GM12875 (cell line): ENCODE measurements at regions not wholly inside any gene's neighbourhood (a gene's known extent, or its start where the extent isn't known, plus 50 kb on each side); places are given as distances from the start of the nearest gene placed in this dataset.

Experiments
- H3K4me3 ChIP-seq: one replicate; pipeline ENCODE4 v1.5.1; 2011; ENCODE audit warnings: low read depth, low read length, control low read depth
- TF ChIP-seq, protein P1 (sequence below): IDR thresholded peaks from 2 replicates; pipeline ENCODE4 v1.5.1; 2011; ENCODE audit warnings: low read depth, mild to moderate bottlenecking, control low read depth, inconsistent platforms, low read length, moderate library complexity, borderline replicate concordance; ENCODE audit not compliant: insufficient read depth

- no peak overlapping the region for H3K4me3 ChIP-seq
- TF ChIP-seq, protein P1, sequence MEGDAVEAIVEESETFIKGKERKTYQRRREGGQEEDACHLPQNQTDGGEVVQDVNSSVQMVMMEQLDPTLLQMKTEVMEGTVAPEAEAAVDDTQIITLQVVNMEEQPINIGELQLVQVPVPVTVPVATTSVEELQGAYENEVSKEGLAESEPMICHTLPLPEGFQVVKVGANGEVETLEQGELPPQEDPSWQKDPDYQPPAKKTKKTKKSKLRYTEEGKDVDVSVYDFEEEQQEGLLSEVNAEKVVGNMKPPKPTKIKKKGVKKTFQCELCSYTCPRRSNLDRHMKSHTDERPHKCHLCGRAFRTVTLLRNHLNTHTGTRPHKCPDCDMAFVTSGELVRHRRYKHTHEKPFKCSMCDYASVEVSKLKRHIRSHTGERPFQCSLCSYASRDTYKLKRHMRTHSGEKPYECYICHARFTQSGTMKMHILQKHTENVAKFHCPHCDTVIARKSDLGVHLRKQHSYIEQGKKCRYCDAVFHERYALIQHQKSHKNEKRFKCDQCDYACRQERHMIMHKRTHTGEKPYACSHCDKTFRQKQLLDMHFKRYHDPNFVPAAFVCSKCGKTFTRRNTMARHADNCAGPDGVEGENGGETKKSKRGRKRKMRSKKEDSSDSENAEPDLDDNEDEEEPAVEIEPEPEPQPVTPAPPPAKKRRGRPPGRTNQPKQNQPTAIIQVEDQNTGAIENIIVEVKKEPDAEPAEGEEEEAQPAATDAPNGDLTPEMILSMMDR: no peak
Observed at GRCh38 chr2:37836270-37836669, 88.8 kb upstream of the RMDN2 start.

DNA sequence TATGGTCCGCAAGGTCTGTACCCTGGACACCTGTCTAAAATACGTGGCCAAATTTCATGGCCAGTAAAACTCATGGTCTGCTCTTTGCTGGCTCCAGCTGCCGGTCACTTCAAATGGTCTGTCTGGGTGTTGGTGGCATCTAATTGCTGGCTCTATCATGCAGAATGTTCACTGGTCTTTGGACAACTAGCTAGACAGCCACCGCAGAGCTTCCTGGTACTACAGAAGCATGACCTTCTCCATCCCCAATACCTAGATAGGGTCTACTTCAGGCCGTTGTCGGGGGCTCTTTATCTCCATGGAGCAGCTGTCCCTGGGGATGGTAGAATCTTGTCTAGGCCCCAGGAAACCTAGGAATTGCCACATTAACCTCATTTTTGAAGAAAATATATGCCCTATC lies 88.4 kb upstream of the RMDN2 start:
- H3K4me3 ChIP-seq: no peak overlapping the region
- TF ChIP-seq, protein P1: no peak

- TF ChIP-seq, protein P1: no peak
Observed at GRCh38 chr2:37837628-37838328, 87.3 kb upstream of the RMDN2 start.

DNA sequence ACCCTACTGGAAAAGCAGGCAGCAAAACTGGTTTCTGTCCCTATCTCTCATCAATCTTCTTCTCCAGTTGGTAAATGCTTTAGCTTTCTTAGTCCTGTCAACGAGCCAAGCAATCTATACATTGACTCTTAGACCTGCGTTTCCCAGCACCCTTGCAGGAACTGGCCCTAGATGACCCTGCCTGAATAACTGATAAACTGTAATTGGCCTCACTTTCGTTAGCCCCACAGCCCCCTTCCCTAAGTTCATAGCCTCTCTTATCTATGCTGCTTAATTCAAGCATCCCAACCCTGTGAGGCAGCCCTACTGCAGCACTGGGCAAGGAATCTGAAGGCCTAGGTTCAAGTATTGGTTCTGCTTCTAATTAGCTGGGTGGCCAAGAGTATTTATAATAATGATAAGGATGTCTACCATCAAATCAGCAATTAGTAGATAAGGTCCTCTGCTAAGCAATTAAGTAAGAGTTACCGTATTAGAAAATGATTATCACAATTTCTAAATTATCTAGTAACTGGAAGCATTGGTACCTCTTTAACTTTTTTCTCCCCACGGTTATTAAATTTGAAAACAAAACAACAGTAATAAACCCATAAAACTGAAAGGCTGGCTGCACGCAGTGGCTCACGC lies 86.4 kb upstream of the RMDN2 start:
- TF ChIP-seq, protein P1: no peak
- H3K4me3 ChIP-seq: no peak overlapping the region

More at GRCh38 chr2:37837628-37838328, 87.3 kb upstream of the RMDN2 start:
- H3K4me3 ChIP-seq: no peak overlapping the region

- TF ChIP-seq, protein P1: no peak
- no peak overlapping the region for H3K4me3 ChIP-seq
Observed at GRCh38 chr2:37839991-37840390, 85.1 kb upstream of the RMDN2 start.

DNA sequence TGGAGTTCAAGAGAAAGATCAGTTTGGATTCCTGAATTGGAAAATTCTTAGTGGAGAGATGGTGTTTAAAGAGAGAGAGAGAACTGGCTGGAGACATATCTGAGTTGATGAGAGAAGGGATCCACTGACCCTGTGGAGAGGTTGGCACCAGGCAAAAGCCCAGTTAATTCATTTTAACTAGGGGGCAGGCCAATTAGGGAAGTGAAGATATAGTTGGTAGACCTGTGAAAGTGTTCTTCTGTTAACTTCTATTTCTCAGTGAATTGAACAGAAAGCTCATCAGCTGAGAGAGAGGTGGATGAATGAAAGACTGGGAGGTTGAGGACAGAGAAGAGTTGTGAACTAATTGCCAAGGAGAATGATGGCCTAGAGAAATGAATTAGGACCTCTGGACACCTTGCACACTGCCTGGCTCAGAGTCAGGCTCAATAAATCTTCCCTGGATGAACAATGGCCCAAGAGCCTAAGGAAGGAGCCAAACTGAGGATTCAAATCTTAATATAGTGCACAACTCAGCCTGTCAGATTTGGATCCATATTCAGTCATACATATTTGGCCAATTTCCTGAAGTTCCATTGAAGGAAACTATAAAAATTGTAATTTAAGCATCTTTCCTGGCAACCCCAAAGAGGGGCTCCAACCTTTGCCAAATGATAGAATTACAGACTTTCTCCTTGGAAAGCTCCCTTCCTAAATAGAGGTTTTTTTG lies 82.2 kb upstream of the RMDN2 start:
- H3K4me3 ChIP-seq: no peak overlapping the region
- TF ChIP-seq, protein P1: no peak
